MCF 10A (cell line): ENCODE measurements at regions not wholly inside any gene's neighbourhood (a gene's known extent, or its start where the extent isn't known, plus 50 kb on each side); places are given as distances from the start of the nearest gene placed in this dataset.

Experiments
- BruUV-seq: library from RNA; stranded (reverse); fragments of 400-500 nt; replicated peaks from 2 replicates; lab custom pipeline; 2021; lab: Mats Ljungman, UMichigan
- CTCF ChIA-PET: fragments of 300-600 bp; sonication (Branson Sonifier 250); formaldehyde crosslinking; extraction: SDS; loops from one replicate; lab custom pipeline; 2021; ENCODE audit warnings: antibody characterized with exemption, inconsistent platforms; lab: Yijun Ruan, JAX
- POLR2A ChIA-PET: fragments of 300-600, 350-650 bp; sonication (Branson Sonifier 250); formaldehyde crosslinking; extraction: SDS; loops from one replicate; lab custom pipeline; 2020; ENCODE audit warnings: antibody characterized with exemption, inconsistent platforms; lab: Yijun Ruan, JAX
- DNase-seq: peaks from one replicate; pipeline ENCODE4 v3.0.0-alpha.2; 2018; ENCODE audit not compliant: unreplicated experiment
- H3K27ac Mint-ChIP-seq: one replicate; pipeline ENCODE4 v1.8.0; 2022; ENCODE audit warnings: mild to moderate bottlenecking, low read depth, mixed read lengths; ENCODE audit not compliant: unreplicated experiment
- H3K27me3 Mint-ChIP-seq: one replicate; pipeline ENCODE4 v1.8.0; 2022; ENCODE audit warnings: mixed read lengths; ENCODE audit not compliant: insufficient read depth, unreplicated experiment
- H3K36me3 Mint-ChIP-seq: one replicate; pipeline ENCODE4 v1.8.0; 2022; ENCODE audit warnings: mild to moderate bottlenecking, moderate library complexity, mixed read lengths; ENCODE audit not compliant: insufficient read depth, unreplicated experiment
- H3K4me1 Mint-ChIP-seq: one replicate; pipeline ENCODE4 v1.8.0; 2022; ENCODE audit warnings: mixed read lengths; ENCODE audit not compliant: insufficient read depth, unreplicated experiment
- H3K4me3 Mint-ChIP-seq: one replicate; pipeline ENCODE4 v1.8.0; 2022; ENCODE audit warnings: mild to moderate bottlenecking, moderate library complexity, mixed read lengths; ENCODE audit not compliant: unreplicated experiment
- H3K9me3 Mint-ChIP-seq: one replicate; pipeline ENCODE4 v1.8.0; 2022; ENCODE audit warnings: mixed read lengths; ENCODE audit not compliant: unreplicated experiment
- intact Hi-C: fragments of 100-400 bp; cut with micrococcal nuclease; formaldehyde crosslinking; loops from 2 replicates; pipeline ENCODE4 v1.14.1; 2022
- TF ChIP-seq, protein P1 (sequence below): fragments of 200-600 bp; IDR thresholded peaks from one replicate; pipeline ENCODE4 v1.8.0; 2022; ENCODE audit warnings: antibody characterized with exemption, mild to moderate bottlenecking; ENCODE audit not compliant: unreplicated experiment

DNA sequence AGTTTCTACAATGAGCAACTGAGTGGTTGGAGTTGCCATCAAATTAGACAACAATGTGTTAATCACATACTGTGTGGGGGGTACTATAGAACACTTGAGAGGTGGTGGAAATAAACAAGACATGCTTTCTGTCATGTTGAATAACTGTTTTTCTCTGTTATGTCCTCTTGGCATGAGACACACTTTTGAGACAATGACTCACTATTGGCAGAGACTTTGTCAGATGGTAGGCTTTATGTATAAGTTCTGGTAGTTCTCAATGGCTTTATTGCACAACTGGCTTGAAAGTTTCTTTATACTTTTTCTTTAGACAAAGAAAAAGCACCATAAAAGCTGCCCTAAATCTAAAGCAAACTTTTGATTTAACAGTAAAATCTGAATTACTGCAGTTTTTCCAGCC is 578.7 kb downstream of the ADCYAP1 start:
- H3K27ac Mint-ChIP-seq = peak overlapping the region; percentile 36
- POLR2A ChIA-PET = no interaction called here
- TF ChIP-seq, protein P1, sequence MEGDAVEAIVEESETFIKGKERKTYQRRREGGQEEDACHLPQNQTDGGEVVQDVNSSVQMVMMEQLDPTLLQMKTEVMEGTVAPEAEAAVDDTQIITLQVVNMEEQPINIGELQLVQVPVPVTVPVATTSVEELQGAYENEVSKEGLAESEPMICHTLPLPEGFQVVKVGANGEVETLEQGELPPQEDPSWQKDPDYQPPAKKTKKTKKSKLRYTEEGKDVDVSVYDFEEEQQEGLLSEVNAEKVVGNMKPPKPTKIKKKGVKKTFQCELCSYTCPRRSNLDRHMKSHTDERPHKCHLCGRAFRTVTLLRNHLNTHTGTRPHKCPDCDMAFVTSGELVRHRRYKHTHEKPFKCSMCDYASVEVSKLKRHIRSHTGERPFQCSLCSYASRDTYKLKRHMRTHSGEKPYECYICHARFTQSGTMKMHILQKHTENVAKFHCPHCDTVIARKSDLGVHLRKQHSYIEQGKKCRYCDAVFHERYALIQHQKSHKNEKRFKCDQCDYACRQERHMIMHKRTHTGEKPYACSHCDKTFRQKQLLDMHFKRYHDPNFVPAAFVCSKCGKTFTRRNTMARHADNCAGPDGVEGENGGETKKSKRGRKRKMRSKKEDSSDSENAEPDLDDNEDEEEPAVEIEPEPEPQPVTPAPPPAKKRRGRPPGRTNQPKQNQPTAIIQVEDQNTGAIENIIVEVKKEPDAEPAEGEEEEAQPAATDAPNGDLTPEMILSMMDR = no peak
- intact Hi-C loops = no loop called here
- no peaks in the 10 kb centered on the region for H3K27me3 Mint-ChIP-seq
- peak; percentile 37 for DNase-seq
- no peak overlapping the region for H3K4me3 Mint-ChIP-seq
- no TSS peak for BruUV-seq
- CTCF ChIA-PET = interaction anchor here (0.6 kb wide), 2 partner anchors 43 to 535 kb away, joined by 3 to 5 read pairs; no protein-coding TSS in a partner anchor
- no peaks in the 10 kb centered on the region for H3K36me3 Mint-ChIP-seq
- no peaks in the 10 kb centered on the region for H3K9me3 Mint-ChIP-seq
- peaks cover 18% of the 10 kb centered on the region for H3K4me1 Mint-ChIP-seq

DNA sequence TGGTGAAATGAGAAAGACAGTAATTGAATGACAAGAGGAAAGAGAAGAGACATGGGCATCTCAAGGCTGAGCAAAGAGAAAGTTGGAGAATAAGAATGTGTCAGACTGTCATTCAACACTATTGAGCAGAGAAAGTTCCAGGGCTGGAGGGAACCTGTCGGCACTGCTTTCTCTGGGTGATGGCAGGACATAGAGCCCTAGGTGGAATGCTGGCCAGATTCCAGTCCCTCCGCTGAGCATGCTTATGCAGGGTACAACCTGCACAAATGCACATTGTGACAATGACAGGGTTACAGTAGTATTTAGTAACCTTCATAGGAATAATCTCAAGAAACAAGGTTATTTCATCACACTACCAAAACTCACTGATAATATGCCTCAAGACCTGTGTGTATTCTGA is 582.8 kb downstream of the ADCYAP1 start:
- no peaks in the 10 kb centered on the region for H3K9me3 Mint-ChIP-seq
- DNase-seq = no peak
- peaks cover 18% of the 10 kb centered on the region for H3K4me1 Mint-ChIP-seq
- intact Hi-C loops = no loop called here
- ChIA-PET CTCF (interaction anchor here (0.5 kb wide), 2 partner anchors 249 to 628 kb away, joined by 3 read pairs; no protein-coding TSS in a partner anchor), POLR2A (no interaction called here)
- TF ChIP-seq, protein P1 = no peak
- BruUV-seq = no TSS peak
- no peaks in the 10 kb centered on the region for H3K36me3 Mint-ChIP-seq
- no peaks in the 10 kb centered on the region for H3K27me3 Mint-ChIP-seq
- no peak overlapping the region for H3K27ac Mint-ChIP-seq
- H3K4me3 Mint-ChIP-seq = no peak overlapping the region

DNA sequence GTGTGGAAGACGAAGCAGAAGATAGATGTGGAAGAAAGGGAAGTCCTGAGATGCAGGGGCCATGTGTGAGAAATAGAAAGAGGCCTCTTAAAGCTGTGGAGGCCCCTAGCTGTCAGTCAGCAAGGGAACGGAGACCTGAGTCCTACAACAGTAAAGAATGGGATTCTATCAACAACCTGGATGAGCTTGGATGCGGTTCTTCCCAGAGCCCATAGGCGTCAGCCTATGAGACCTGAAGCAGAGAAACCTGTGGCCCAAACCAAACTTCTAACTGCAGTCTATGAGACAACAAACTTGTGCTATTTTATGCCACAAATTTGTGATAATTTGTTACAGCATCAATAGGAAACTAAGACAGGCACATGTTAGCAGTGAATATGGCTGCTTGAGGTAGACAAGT is 583.7 kb downstream of the ADCYAP1 start:
- intact Hi-C loops = no loop called here
- POLR2A ChIA-PET = no interaction called here
- H3K9me3 Mint-ChIP-seq = no peaks in the 10 kb centered on the region
- no peak overlapping the region for H3K27ac Mint-ChIP-seq
- H3K4me3 Mint-ChIP-seq = no peak overlapping the region
- no peaks in the 10 kb centered on the region for H3K27me3 Mint-ChIP-seq
- no TSS peak for BruUV-seq
- peaks cover 11% of the 10 kb centered on the region for H3K4me1 Mint-ChIP-seq
- H3K36me3 Mint-ChIP-seq = no peaks in the 10 kb centered on the region
- TF ChIP-seq, protein P1 = no peak
- CTCF ChIA-PET = no interaction called here
- DNase-seq = no peak

DNA sequence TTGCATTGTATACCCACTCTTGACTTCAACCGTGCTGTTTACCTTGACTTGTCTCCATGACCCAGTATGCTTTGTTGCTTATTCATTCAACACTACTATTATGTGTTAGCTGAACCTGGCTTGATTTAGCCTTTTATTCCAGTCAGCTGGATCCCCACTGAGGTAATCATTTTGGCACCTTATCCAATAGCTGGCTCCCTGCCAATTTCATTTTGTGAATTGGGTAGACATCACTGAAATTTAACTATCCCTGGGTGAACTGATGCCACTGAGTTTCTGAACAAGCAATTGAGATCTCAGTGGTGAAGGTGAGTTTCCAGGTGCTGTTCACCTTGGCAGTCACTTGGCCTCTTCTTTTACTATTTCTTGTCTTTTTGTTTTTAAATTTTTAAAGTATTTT is 584.3 kb downstream of the ADCYAP1 start:
- Mint-ChIP-seq H3K27me3 (no peaks in the 10 kb centered on the region), H3K4me3 (no peak overlapping the region), H3K4me1 (peaks cover 5% of the 10 kb centered on the region), H3K9me3 (no peaks in the 10 kb centered on the region), H3K36me3 (no peaks in the 10 kb centered on the region), H3K27ac (no peak overlapping the region)
- TF ChIP-seq, protein P1 = no peak
- CTCF ChIA-PET = interaction anchor here (0.6 kb wide), 1 partner anchor 25 kb away, joined by 5 read pairs; no protein-coding TSS in a partner anchor
- POLR2A ChIA-PET = no interaction called here
- intact Hi-C loops = no loop called here
- peak; percentile 8 for DNase-seq
- no TSS peak for BruUV-seq
